Muscle layer of duodenum (tissue), 2 donors: ENCODE measurements at regions not wholly inside any gene's neighbourhood (a gene's known extent, or its start where the extent isn't known, plus 50 kb on each side); places are given as distances from the start of the nearest gene placed in this dataset.

Experiments used
- H3K27ac ChIP-seq: one replicate; pipeline ENCODE4 v1.7.0; 2013; ENCODE audit warnings: mild to moderate bottlenecking, low read length
- H3K27me3 ChIP-seq: one replicate; pipeline ENCODE4 v1.7.0; 2013; ENCODE audit warnings: low read depth, mild to moderate bottlenecking, control low read depth, low read length
- H3K36me3 ChIP-seq, 2 donors: one replicate each; pipeline ENCODE4 v1.7.0; 2013; ENCODE audit warnings: low read length in 2 of 2, control low read depth in 1 of 2, mild to moderate bottlenecking in 1 of 2; ENCODE audit not compliant: insufficient read depth in 2 of 2, control insufficient read depth in 1 of 2
- H3K4me1 ChIP-seq, 2 donors: one replicate each; pipeline ENCODE4 v1.7.0; 2013; ENCODE audit warnings: low read length in 2 of 2, mild to moderate bottlenecking in 2 of 2, control low read depth in 1 of 2, moderate library complexity in 1 of 2; ENCODE audit not compliant: insufficient read depth in 2 of 2, control insufficient read depth in 1 of 2
- H3K4me3 ChIP-seq, 2 donors: one replicate each; pipeline ENCODE4 v1.7.0; 2013; ENCODE audit warnings: low read length in 2 of 2, low read depth in 1 of 2, mild to moderate bottlenecking in 1 of 2
- H3K9me3 ChIP-seq, 2 donors: one replicate each; pipeline ENCODE4 v1.7.0; 2013; ENCODE audit warnings: low read length in 2 of 2, control low read depth in 1 of 2, mild to moderate bottlenecking in 1 of 2; ENCODE audit not compliant: control insufficient read depth in 1 of 2
- donor health status: healthy.

DNA sequence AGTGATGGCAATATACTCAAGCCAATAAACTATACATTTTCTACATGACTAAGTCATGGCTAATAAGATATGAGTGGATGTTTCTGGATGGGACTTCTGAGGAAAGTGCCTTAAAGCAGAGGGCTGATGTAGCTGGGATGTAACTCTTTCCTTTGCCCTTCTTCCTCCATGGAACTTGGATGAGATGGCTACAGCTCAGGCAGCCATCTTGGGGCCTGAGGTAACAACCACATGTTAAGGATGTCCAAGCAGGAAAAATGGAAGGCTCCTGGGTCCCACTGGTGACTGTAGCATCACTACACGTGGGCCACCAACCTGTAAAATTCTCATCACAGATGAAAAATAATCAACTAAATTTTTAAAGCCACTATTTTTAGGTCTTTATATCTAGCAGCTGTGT, 54.4 kb upstream of the GRIP1 start:
- H3K9me3 ChIP-seq, result no peaks in the 10 kb centered on the region
- no peaks in the 10 kb centered on the region for H3K36me3 ChIP-seq
- no peaks in the 10 kb centered on the region for H3K4me1 ChIP-seq
- H3K4me3 ChIP-seq, result no peak overlapping the region
- no peaks in the 10 kb centered on the region for H3K27me3 ChIP-seq
- no peak overlapping the region for H3K27ac ChIP-seq

DNA sequence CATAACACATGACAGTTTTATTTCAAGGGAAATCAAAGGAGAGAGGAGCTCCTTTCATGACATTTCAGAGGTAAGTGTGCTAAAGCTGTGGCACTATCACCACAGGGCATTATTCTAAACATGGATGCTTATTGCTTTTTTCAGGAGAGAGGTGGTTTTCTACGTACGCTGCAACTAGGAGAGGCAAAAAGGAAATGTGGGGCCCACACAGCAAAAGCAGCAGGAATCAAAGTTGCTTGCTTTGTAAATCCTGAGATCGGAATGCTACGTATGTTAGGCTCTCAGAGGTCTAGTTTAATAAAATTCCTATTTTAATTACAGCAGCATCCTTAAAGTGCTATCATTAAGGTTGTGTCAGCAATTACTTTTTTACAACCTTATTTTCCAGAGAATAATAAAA, 55.0 kb upstream of the GRIP1 start:
- H3K27ac ChIP-seq, result no peak overlapping the region
- H3K4me3 ChIP-seq, result no peak overlapping the region
- no peaks in the 10 kb centered on the region for H3K27me3 ChIP-seq
- no peaks in the 10 kb centered on the region for H3K36me3 ChIP-seq
- H3K4me1 ChIP-seq, result no peaks in the 10 kb centered on the region
- H3K9me3 ChIP-seq, result no peaks in the 10 kb centered on the region

DNA sequence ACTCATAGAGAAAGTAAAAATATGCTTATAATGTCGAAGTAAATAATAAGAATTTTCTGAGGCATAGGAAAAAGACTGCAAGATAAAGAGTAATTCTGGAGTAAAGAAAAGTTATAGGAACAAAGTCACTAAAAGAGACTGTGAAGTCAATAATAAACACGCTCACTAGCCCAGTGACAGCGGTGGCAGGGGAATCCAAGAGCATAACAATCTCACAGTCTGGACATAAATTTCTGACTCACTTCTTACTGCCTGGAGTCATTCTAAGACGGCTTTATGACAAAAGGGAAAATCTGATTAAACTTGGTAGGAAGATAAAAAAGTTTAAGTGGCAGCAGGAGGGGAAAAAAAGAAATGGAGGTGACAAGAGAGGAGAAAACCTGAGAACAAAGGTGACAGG, 56.4 kb upstream of the GRIP1 start:
- no peak overlapping the region for H3K27ac ChIP-seq
- H3K4me1 ChIP-seq, result no peaks in the 10 kb centered on the region

DNA sequence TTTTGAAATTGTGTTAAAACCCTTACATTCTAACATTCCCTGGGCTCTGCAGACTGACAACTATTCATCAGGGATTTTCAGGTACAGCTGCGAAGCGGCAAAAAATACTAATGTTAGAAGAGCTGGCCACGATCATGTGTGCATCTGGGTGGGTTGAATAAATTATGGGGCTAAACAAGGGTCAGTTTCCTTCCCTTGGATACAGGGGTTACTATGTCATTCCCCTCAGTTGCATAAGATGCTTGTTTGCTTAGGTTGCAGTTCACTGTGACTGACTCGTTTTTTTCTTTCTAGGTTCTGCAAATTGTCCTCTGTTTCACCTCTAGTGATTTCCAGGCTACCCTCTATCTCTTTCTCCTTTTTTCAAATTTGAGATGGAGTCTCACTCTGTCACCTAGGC, 58.1 kb upstream of the GRIP1 start:
- Histone ChIP-seq H3K4me1 (no peaks in the 10 kb centered on the region), H3K27ac (no peak overlapping the region), H3K36me3 (no peaks in the 10 kb centered on the region), H3K27me3 (no peaks in the 10 kb centered on the region), H3K4me3 (no peak overlapping the region), H3K9me3 (no peaks in the 10 kb centered on the region)

More for the DNA sequence above, 56.4 kb upstream of the GRIP1 start:
- Histone ChIP-seq H3K27me3 (no peaks in the 10 kb centered on the region), H3K4me3 (no peak overlapping the region), H3K36me3 (no peaks in the 10 kb centered on the region), H3K9me3 (no peaks in the 10 kb centered on the region)

DNA sequence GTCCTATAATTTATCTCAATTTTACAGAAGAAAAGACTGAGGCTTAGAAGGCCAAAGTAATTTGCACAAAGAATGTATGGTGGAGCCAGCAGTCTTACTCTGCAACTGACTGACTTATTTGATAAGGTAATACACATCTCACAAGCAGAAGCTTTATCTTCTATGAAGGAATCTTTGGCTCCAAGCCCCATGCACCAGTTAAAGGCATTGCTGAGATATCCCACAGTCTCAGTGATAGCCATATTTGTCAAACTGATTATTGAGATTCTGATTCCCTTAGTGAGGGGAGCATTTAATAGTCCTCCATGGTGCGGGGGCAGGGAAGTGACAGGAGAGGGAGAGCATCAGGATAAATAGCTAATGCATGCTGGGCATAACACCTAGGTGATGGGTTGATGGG, 60.4 kb upstream of the GRIP1 start:
- H3K36me3 ChIP-seq, result no peaks in the 10 kb centered on the region
- no peaks in the 10 kb centered on the region for H3K4me1 ChIP-seq
- no peaks in the 10 kb centered on the region for H3K9me3 ChIP-seq

DNA sequence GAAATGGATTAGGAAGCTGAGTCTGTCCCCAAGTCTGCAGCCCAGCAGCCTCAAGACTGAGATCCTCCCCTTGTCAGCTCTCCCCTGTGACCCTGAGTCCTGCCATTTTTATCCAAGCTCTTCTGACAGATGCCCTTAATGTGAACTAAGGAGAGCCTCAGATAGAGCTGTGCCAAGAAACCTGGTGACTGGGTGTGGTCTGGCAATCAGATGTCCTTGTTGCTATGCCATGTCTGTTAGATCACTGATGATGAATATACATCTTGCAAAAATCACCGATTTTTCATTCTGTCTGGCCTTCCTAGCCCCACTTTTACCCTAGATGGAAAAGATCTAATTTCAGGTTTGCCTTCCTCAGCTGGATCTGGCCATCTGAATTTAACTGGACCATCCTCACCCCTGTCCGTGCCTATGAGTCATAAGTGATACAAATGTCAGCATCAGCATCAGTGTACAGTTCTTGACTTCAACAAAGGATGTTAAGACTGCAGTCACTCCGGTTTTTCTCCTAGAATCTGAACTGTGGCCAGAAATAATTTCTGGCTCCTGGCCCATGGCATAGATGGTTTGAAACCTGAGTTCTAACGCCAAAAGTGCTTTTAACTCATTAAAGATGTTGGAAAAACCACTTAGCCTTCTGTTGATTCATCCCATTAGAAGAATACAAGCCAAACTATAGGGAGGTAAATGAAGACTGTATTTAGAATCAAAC, 61.2 kb upstream of the GRIP1 start:
- no peaks in the 10 kb centered on the region for H3K27me3 ChIP-seq
- no peaks in the 10 kb centered on the region for H3K4me1 ChIP-seq
- H3K27ac ChIP-seq, result no peak overlapping the region
- H3K4me3 ChIP-seq, result no peak overlapping the region
- H3K9me3 ChIP-seq, result no peaks in the 10 kb centered on the region
- no peaks in the 10 kb centered on the region for H3K36me3 ChIP-seq

More for the DNA sequence above, 60.4 kb upstream of the GRIP1 start:
- Histone ChIP-seq H3K27ac (no peak overlapping the region), H3K27me3 (no peaks in the 10 kb centered on the region), H3K4me3 (no peak overlapping the region)

DNA sequence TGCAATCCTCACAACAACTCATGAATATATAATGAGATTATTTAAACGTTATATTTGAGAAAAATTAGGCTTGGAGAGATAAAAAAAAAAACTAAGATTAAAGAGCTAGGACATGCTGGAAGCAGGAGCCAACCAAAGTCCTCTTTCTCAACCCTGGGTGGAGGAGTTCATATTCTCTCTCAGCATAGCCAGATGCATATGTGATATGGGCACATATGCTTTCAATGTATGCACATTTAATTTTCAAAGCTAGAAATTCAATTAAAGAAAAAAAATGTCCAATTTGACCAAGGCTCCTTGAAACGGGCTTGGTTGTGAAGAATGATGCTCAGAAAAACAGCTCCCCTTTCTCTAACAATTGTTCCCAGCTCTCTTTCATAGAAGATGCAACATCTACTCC, 61.9 kb upstream of the GRIP1 start:
- no peaks in the 10 kb centered on the region for H3K36me3 ChIP-seq
- no peak overlapping the region for H3K4me3 ChIP-seq
- no peaks in the 10 kb centered on the region for H3K27me3 ChIP-seq
- no peaks in the 10 kb centered on the region for H3K4me1 ChIP-seq
- no peaks in the 10 kb centered on the region for H3K9me3 ChIP-seq
- no peak overlapping the region for H3K27ac ChIP-seq

DNA sequence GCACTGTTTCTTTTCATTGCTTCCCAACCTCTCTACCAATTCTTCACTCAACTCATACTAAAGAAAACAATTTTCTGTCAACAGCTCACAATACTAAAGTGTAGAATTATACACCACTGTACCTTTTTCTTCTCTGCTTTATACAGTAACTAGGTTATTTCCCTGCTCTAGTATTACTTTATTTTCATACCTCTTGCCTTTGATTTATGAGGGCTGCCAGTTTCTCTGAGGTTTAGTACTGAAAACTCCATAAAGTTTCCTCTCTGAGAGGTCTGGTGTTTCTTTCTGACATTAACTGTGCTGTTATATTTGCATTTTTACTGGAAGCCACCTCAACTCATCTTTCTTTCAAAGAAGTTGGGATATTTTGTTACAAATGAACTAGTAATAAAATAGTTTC, 63.0 kb upstream of the GRIP1 start:
- H3K36me3 ChIP-seq, result no peaks in the 10 kb centered on the region
- H3K4me1 ChIP-seq, result no peaks in the 10 kb centered on the region
- no peak overlapping the region for H3K27ac ChIP-seq
- no peaks in the 10 kb centered on the region for H3K9me3 ChIP-seq
- no peaks in the 10 kb centered on the region for H3K27me3 ChIP-seq
- no peak overlapping the region for H3K4me3 ChIP-seq

DNA sequence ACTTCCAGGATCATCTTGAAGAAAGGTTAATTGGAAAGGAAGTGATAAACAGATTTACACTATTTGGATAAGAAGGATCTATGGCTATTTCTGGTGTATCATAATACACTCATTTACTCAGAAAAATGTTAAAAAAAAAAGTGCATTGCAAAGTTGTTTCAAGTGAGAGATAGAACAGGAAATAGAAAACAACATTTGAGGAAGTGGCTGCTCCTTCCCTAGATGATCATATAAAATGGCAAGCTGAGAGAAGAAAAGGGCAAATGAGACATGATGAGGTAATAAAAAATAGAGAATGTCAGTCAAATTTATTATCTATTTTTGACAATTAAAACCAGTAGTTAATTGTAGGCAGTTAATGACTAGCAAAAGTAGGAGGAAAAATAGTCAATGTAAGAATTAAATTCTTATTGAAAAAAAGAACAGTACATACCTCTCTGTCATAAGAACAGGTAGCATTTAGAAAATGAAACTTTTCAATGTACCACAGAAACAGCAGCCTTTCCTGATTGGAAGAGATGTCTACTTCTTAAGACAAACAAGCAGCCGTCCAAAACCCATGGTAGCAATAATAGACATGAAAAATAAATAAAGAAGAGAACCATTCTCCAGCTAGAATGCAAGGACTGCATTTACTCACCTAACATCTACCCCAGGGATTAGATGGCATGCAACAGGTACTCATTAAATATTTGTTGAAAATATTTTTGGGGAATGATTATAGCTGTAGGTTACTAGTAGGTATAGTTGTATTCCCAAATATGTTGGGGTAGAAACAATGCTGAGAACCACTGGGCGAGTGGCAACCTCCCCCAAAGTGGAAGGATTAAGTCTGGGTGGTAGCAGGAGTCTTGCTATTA, 63.9 kb upstream of the GRIP1 start:
- no peak overlapping the region for H3K4me3 ChIP-seq
- H3K36me3 ChIP-seq, result no peaks in the 10 kb centered on the region
- H3K4me1 ChIP-seq, result no peaks in the 10 kb centered on the region
- H3K27ac ChIP-seq, result no peak overlapping the region
- no peaks in the 10 kb centered on the region for H3K9me3 ChIP-seq
- no peaks in the 10 kb centered on the region for H3K27me3 ChIP-seq

DNA sequence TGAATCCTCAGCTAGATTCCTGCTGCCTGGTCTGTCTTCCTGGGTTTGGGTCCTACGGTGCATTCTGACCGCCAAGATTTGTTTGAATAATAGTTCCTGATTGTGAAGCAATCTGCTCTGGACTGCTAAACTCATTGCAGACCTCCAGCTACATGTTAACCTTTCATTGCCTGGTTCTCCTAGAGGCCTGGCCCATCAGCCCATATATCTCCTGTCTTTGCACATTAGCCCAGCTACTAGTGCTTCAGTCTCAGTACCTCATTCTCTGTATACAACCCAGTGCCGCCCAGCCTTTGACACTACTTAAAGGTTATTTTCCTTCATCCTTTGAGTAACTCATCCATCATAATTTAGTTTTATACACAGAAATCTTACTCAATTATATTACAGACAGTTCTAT, 65.6 kb upstream of the GRIP1 start:
- Histone ChIP-seq H3K36me3 (no peaks in the 10 kb centered on the region), H3K9me3 (no peaks in the 10 kb centered on the region), H3K27me3 (no peaks in the 10 kb centered on the region), H3K27ac (no peak overlapping the region), H3K4me3 (no peak overlapping the region), H3K4me1 (no peaks in the 10 kb centered on the region)

DNA sequence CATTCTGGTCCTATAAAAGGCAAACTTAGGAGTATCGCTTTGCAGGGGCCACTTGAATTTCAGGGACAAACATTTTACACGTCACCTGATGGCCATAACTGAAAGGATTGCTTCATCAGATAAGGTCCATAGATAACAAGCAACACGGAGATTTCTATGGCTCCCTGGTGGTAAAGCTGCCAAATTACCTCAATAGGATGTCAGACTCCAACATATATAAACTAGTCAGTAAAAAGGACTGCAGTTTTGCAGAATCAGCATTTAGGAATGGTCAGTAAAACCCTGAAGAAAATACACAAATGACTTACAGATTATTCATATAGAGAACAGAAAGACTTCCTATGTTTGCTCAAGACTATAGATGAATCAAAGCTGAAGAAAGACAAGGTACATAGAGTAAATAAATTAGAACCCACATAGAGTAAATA, 66.1 kb upstream of the GRIP1 start:
- no peak overlapping the region for H3K4me3 ChIP-seq
- no peak overlapping the region for H3K27ac ChIP-seq
- H3K4me1 ChIP-seq, result no peaks in the 10 kb centered on the region
- H3K9me3 ChIP-seq, result no peaks in the 10 kb centered on the region
- H3K36me3 ChIP-seq, result no peaks in the 10 kb centered on the region
- no peaks in the 10 kb centered on the region for H3K27me3 ChIP-seq
